ENCODE measurements at regions not wholly inside any gene's neighbourhood (a gene's known extent, or its start where the extent isn't known, plus 50 kb on each side); places are given as distances from the start of the nearest gene placed in this dataset.

- Histone ChIP-seq H3K27ac (ENCODE audit: low read length) (no peak overlapping the region), H3K4me3 (ENCODE audit: low read depth in 2 of 2, low read length in 2 of 2) (no peak overlapping the region), H3K4me1 (ENCODE audit: control insufficient read depth, insufficient read depth, low read length) (no peaks in the 10 kb centered on the region), H3K9me3 (ENCODE audit: control insufficient read depth, insufficient read depth, low read depth, low read length) (no peaks in the 10 kb centered on the region; the same call in 1 of the 2 replicates), H3K27me3 (ENCODE audit: control insufficient read depth, insufficient read depth, low read length) (no peaks in the 10 kb centered on the region), H3K36me3 (ENCODE audit: control insufficient read depth, insufficient read depth, low read length) (no peaks in the 10 kb centered on the region)
- CTCF ChIA-PET: no interaction called here
- DNase-seq (ENCODE audit: low read depth, low spot score): no peak
- in situ Hi-C loops (cut with HindIII; ENCODE audit: low pct_unique_long_range_greater_than_20kb, low sequenced_read_pairs) (no loop called here), intact Hi-C loops (cut with micrococcal nuclease; ENCODE audit: unreplicated experiment) (no loop called here)
- POLR2A ChIA-PET: no interaction called here
- no TSS peak for BruUV-seq (replicated peaks)
- no peak for TF ChIP-seq POLR2AphosphoS5 (IDR thresholded peaks at IDR 0.05; ENCODE audit: low read depth, low read length)
- TF ChIP-seq CTCF (IDR thresholded peaks at IDR 0.05): no peak
- TF ChIP-seq REST (IDR thresholded peaks at IDR 0.05; ENCODE audit: insufficient read depth in 1 of 2, low read depth in 2 of 2, low read length in 1 of 2): no peak
- TF ChIP-seq SIN3A (IDR thresholded peaks at IDR 0.05; ENCODE audit: borderline replicate concordance, insufficient read depth, low read depth, low read length): no peak
- no peak for TF ChIP-seq TCF7L2 (IDR thresholded peaks at IDR 0.05; ENCODE audit: low read depth, low read length)
- ATAC-seq: no peak
Measured at GRCh38 chr1:79530476-79530875, 523.9 kb upstream of the ADGRL4 start.

- intact Hi-C loops (cut with micrococcal nuclease; ENCODE audit: unreplicated experiment): no loop called here
- CTCF ChIA-PET: no interaction called here
- in situ Hi-C loops (cut with HindIII; ENCODE audit: low pct_unique_long_range_greater_than_20kb, low sequenced_read_pairs): no loop called here
- no peaks in the 10 kb centered on the region for H3K27me3 ChIP-seq (ENCODE audit: control insufficient read depth, insufficient read depth, low read length)
- no peak for ATAC-seq
- no peaks in the 10 kb centered on the region for H3K36me3 ChIP-seq (ENCODE audit: control insufficient read depth, insufficient read depth, low read length)
- H3K27ac ChIP-seq (ENCODE audit: low read length): no peak overlapping the region
- POLR2A ChIA-PET: no interaction called here
- no peaks in the 10 kb centered on the region for H3K4me1 ChIP-seq (ENCODE audit: control insufficient read depth, insufficient read depth, low read length)
- H3K4me3 ChIP-seq (ENCODE audit: low read depth in 2 of 2, low read length in 2 of 2): no peak overlapping the region
- TF ChIP-seq POLR2AphosphoS5 (IDR thresholded peaks at IDR 0.05; ENCODE audit: low read depth, low read length) (no peak), REST (IDR thresholded peaks at IDR 0.05; ENCODE audit: insufficient read depth in 1 of 2, low read depth in 2 of 2, low read length in 1 of 2) (no peak), SIN3A (IDR thresholded peaks at IDR 0.05; ENCODE audit: borderline replicate concordance, insufficient read depth, low read depth, low read length) (no peak), TCF7L2 (IDR thresholded peaks at IDR 0.05; ENCODE audit: low read depth, low read length) (no peak)
- DNase-seq (ENCODE audit: low read depth, low spot score): no peak
- H3K9me3 ChIP-seq (ENCODE audit: control insufficient read depth, insufficient read depth, low read depth, low read length): no peaks in the 10 kb centered on the region; the same call in 1 of the 2 replicates
- BruUV-seq (replicated peaks): no TSS peak
Measured at GRCh38 chr1:79530055-79530454, 523.5 kb upstream of the ADGRL4 start.

All from Panc1 (cell line).